ENCODE measurements at regions not wholly inside any gene's neighbourhood (a gene's known extent, or its start where the extent isn't known, plus 50 kb on each side); places are given as distances from the start of the nearest gene placed in this dataset.

- Histone ChIP-seq H3K4me3 (ENCODE audit: insufficient read depth, low read length, poor library complexity, severe bottlenecking) (no peak overlapping the region), H3K9me3 (ENCODE audit: insufficient read depth, low read length) (peaks cover 10% of the 10 kb centered on the region; the same call in 1 of the 2 replicates), H3K27ac (ENCODE audit: low read depth, low read length) (no peak overlapping the region), H3F3A (ENCODE audit: insufficient read depth) (no peaks in the 10 kb centered on the region), H2AFZ (ENCODE audit: low read depth, low read length, severe bottlenecking) (no peak overlapping the region), H4K20me1 (ENCODE audit: low read depth, low read length) (no peaks in the 10 kb centered on the region), H3K79me2 (ENCODE audit: insufficient read depth, low read length) (no peaks in the 10 kb centered on the region), H3K9me2 (replicated peaks; ENCODE audit: insufficient read depth, low read length) (no peaks in the 10 kb centered on the region), H3K27me3 (ENCODE audit: low read length) (no peaks in the 10 kb centered on the region), H3K9ac (ENCODE audit: low read length) (no peak overlapping the region), H3K4me2 (ENCODE audit: low read depth, low read length, poor library complexity, severe bottlenecking) (no peak overlapping the region), H3K36me3 (ENCODE audit: low read length) (no peaks in the 10 kb centered on the region)
- no peak for TF ChIP-seq EZH2phosphoT487 (conservative IDR thresholded peaks at IDR 0.05; ENCODE audit: low read length)
- no peak for TF ChIP-seq CTCF (IDR thresholded peaks at IDR 0.05; ENCODE audit: insufficient read depth, low read length, poor library complexity, severe bottlenecking)
These were observed 184.0 kb downstream of the TMX1 start for GRCh38 chr14:51424041-51424440.

GRCh38 chr14:51424561-51425251 is 184.7 kb downstream of the TMX1 start:
- TF ChIP-seq CTCF (IDR thresholded peaks at IDR 0.05; ENCODE audit: insufficient read depth, low read length, poor library complexity, severe bottlenecking), result no peak
- TF ChIP-seq EZH2phosphoT487 (conservative IDR thresholded peaks at IDR 0.05; ENCODE audit: low read length), result no peak
- no peaks in the 10 kb centered on the region for H3K27me3 ChIP-seq (ENCODE audit: low read length)
- peaks cover 6% of the 10 kb centered on the region; the same call in 1 of the 2 replicates for H3K9me3 ChIP-seq (ENCODE audit: insufficient read depth, low read length)
- H3K4me2 ChIP-seq (ENCODE audit: low read depth, low read length, poor library complexity, severe bottlenecking), result no peak overlapping the region
- no peaks in the 10 kb centered on the region for H4K20me1 ChIP-seq (ENCODE audit: low read depth, low read length)
- H3K27ac ChIP-seq (ENCODE audit: low read depth, low read length), result no peak overlapping the region
- H3K9me2 ChIP-seq (replicated peaks; ENCODE audit: insufficient read depth, low read length), result no peaks in the 10 kb centered on the region
- H3K79me2 ChIP-seq (ENCODE audit: insufficient read depth, low read length), result no peaks in the 10 kb centered on the region
- no peaks in the 10 kb centered on the region for H3F3A ChIP-seq (ENCODE audit: insufficient read depth)
- no peak overlapping the region for H3K9ac ChIP-seq (ENCODE audit: low read length)
- no peak overlapping the region for H2AFZ ChIP-seq (ENCODE audit: low read depth, low read length, severe bottlenecking)
- no peaks in the 10 kb centered on the region for H3K36me3 ChIP-seq (ENCODE audit: low read length)
- no peak overlapping the region for H3K4me3 ChIP-seq (ENCODE audit: insufficient read depth, low read length, poor library complexity, severe bottlenecking)

GRCh38 chr14:51428981-51429380 is 188.9 kb downstream of the TMX1 start:
- Histone ChIP-seq H3K27me3 (ENCODE audit: low read length) (no peaks in the 10 kb centered on the region), H2AFZ (ENCODE audit: low read depth, low read length, severe bottlenecking) (no peak overlapping the region), H3F3A (ENCODE audit: insufficient read depth) (no peaks in the 10 kb centered on the region), H3K79me2 (ENCODE audit: insufficient read depth, low read length) (no peaks in the 10 kb centered on the region), H3K9me3 (ENCODE audit: insufficient read depth, low read length) (no peaks in the 10 kb centered on the region), H3K4me3 (ENCODE audit: insufficient read depth, low read length, poor library complexity, severe bottlenecking) (no peak overlapping the region), H3K36me3 (ENCODE audit: low read length) (no peaks in the 10 kb centered on the region), H3K27ac (ENCODE audit: low read depth, low read length) (no peak overlapping the region), H3K4me2 (ENCODE audit: low read depth, low read length, poor library complexity, severe bottlenecking) (no peak overlapping the region), H3K9me2 (replicated peaks; ENCODE audit: insufficient read depth, low read length) (no peaks in the 10 kb centered on the region), H4K20me1 (ENCODE audit: low read depth, low read length) (no peaks in the 10 kb centered on the region), H3K9ac (ENCODE audit: low read length) (no peak overlapping the region)
- TF ChIP-seq EZH2phosphoT487 (conservative IDR thresholded peaks at IDR 0.05; ENCODE audit: low read length) (no peak), CTCF (IDR thresholded peaks at IDR 0.05; ENCODE audit: insufficient read depth, low read length, poor library complexity, severe bottlenecking) (no peak)
